Astrocyte of the spinal cord (primary cell): ENCODE measurements at regions not wholly inside any gene's neighbourhood (a gene's known extent, or its start where the extent isn't known, plus 50 kb on each side); places are given as distances from the start of the nearest gene placed in this dataset.

ENCODE experiments used
- DNase-seq: peaks from one replicate; pipeline ENCODE4 v3.0.0; 2011; ENCODE audit warnings: low read depth, low spot score
- H3K4me3 ChIP-seq: 2 replicates; pipeline ENCODE4 v1.5.1; 2011; ENCODE audit warnings: low read depth, mild to moderate bottlenecking, low read length, moderate library complexity
- in situ Hi-C: cut with HindIII; loops from 2 replicates; pipeline ENCODE4 v1.10.0; 2017; ENCODE audit warnings: low sequenced_read_pairs
- TF ChIP-seq, protein P1 (sequence below): IDR thresholded peaks from 2 replicates; pipeline ENCODE4 v1.5.1; 2012; ENCODE audit warnings: low read depth, mild to moderate bottlenecking, low read length, inconsistent platforms

DNA sequence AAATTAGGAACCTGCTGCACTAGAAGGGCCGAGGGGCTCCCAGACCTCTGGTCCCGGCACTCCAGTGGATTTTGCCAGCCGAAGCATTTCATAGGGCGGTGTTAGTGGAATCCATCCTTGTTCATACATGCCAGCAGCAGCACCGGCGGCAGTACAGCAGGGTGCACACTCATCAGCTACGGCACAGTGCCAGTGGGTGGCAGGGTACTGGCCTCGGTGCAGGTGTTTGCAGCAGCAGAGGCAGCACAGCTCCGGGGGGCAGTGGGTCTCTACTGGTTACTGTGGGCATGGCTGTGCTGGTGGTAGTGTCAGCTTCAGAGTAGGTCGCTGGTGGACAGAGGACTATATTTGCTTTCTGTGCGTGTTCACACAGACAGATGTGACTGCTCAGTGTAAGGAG, 985.7 kb downstream of the CDH8 start:
- no peak overlapping the region for H3K4me3 ChIP-seq
- no peak for DNase-seq
- TF ChIP-seq, protein P1, sequence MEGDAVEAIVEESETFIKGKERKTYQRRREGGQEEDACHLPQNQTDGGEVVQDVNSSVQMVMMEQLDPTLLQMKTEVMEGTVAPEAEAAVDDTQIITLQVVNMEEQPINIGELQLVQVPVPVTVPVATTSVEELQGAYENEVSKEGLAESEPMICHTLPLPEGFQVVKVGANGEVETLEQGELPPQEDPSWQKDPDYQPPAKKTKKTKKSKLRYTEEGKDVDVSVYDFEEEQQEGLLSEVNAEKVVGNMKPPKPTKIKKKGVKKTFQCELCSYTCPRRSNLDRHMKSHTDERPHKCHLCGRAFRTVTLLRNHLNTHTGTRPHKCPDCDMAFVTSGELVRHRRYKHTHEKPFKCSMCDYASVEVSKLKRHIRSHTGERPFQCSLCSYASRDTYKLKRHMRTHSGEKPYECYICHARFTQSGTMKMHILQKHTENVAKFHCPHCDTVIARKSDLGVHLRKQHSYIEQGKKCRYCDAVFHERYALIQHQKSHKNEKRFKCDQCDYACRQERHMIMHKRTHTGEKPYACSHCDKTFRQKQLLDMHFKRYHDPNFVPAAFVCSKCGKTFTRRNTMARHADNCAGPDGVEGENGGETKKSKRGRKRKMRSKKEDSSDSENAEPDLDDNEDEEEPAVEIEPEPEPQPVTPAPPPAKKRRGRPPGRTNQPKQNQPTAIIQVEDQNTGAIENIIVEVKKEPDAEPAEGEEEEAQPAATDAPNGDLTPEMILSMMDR = no peak
- in situ Hi-C loops = no loop called here

DNA sequence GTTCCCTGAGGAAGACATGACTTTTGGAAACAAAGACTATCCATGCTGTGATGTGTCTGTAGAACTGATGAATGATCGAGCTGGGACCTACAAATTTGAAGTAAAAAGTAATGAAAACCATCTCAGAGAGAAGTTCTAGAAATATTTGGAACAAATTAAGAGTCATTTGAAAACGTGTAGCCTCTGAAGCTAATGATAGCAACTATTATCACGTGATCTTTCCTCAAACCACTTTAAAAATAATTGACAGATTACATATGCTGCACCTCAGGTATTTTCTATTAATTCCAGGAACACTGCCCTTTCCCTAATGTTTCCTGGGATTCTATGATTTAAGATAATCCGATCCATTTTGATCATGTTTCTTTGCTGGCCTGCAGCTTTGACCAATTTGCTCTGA, 990.3 kb downstream of the CDH8 start:
- in situ Hi-C loops = no loop called here
- TF ChIP-seq, protein P1 = no peak
- DNase-seq = no peak

DNA sequence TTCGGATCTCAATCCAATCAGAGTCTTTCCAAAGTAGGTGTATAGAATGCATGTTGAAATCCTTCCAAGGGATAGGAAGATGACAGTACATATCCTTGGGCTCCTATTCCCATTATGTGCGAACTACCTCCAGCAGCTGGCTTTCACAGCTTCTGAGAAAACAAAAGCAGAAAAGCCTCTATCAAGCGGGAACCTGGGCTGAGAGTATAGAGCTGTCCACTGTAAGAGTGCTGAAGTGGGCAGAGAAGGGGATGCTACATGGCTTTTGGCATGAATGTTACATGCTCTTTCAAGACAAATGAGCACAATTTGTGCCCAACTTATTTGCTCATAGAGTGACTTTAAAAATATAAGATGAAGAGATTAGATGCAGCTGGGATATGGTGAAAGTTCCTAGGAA, 993.5 kb downstream of the CDH8 start:
- no peak for DNase-seq
- in situ Hi-C loops = no loop called here

More for the DNA sequence above, 990.3 kb downstream of the CDH8 start:
- H3K4me3 ChIP-seq = no peak overlapping the region

DNA sequence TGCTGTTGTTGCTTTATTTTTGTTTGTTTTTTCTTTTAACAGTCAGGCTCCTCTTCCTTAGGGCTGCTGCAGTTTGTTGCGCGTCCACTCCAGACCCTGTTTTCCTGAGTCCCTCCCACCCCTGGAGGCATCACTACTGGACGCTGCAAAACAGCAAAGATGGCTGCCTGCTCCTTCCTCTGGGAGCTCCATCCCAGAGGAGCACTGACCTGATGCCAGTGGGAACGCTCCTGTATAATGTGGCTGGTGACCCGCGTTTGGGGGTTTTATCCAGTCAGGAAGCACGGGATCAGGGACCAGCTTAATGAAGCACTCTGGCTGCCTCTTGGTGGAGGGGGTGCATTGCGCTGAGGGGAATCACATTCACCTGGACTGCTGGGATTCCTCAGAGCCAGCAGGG, 1005.6 kb downstream of the CDH8 start:
- no peak for DNase-seq
- TF ChIP-seq, protein P1 = no peak
- in situ Hi-C loops = no loop called here
- H3K4me3 ChIP-seq = no peak overlapping the region

More for the DNA sequence above, 993.5 kb downstream of the CDH8 start:
- TF ChIP-seq, protein P1 = no peak
- H3K4me3 ChIP-seq = no peak overlapping the region

DNA sequence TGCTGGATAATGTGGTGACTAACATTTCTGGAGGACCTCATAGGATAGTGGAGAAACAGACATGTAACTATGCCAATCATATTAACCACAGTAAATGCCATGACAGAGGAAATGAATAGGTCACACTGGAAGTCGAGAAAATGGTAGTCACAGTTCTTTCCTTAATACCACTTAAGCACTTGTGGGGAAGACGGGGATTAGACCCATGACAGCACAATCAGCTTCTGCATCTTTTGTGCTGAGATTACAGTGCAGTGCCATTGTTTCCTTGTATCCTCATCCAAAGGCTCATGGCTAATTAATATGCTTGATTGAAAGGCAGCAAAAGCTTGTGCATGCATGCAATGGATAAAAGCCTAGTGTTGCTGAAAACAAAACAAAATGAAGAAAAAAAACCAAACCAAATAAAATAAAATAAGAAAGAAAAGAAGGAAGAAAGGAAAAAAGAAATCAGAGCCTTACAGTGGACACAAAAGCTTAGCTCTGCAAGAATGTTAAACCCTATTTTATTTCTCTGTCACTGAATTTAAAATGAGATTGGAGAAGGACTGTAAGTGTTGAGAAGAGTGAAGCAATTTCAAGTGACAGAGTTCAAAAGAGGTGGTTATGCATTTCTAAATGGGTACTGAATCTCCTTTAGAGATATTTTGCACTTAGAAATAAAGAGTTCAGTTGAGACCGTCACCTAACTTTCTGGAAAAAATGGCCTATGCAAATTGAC, 1011.9 kb downstream of the CDH8 start:
- TF ChIP-seq, protein P1 = no peak
- H3K4me3 ChIP-seq = no peak overlapping the region
- DNase-seq = no peak
- in situ Hi-C loops = no loop called here

- in situ Hi-C loops = no loop called here
- DNase-seq = no peak
Observed at GRCh38 chr16:61014869-61015268, 1021.4 kb downstream of the CDH8 start.

More at GRCh38 chr16:61014869-61015268, 1021.4 kb downstream of the CDH8 start:
- TF ChIP-seq, protein P1 = no peak
- no peak overlapping the region for H3K4me3 ChIP-seq
